Activated CD4-positive, alpha-beta T cell treated with anti-CD3 and anti-CD28 coated beads, Interleukin-10, Interleukin-2, amounts not matched to agents 100 ng/mL and 50 ng/mL, durations not matched to agents 16 hours and 8 hours (primary cell): ENCODE measurements at regions not wholly inside any gene's neighbourhood (a gene's known extent, or its start where the extent isn't known, plus 50 kb on each side); places are given as distances from the start of the nearest gene placed in this dataset.
"Not testable (repeated sequence)": the region's sequence is repeated elsewhere in the genome, so short reads cannot be mapped to it uniquely, and the experiment has no call there.

Experiments used
- DNase-seq: peaks from one replicate; pipeline ENCODE4 v3.0.0-alpha.2; 2020

DNA sequence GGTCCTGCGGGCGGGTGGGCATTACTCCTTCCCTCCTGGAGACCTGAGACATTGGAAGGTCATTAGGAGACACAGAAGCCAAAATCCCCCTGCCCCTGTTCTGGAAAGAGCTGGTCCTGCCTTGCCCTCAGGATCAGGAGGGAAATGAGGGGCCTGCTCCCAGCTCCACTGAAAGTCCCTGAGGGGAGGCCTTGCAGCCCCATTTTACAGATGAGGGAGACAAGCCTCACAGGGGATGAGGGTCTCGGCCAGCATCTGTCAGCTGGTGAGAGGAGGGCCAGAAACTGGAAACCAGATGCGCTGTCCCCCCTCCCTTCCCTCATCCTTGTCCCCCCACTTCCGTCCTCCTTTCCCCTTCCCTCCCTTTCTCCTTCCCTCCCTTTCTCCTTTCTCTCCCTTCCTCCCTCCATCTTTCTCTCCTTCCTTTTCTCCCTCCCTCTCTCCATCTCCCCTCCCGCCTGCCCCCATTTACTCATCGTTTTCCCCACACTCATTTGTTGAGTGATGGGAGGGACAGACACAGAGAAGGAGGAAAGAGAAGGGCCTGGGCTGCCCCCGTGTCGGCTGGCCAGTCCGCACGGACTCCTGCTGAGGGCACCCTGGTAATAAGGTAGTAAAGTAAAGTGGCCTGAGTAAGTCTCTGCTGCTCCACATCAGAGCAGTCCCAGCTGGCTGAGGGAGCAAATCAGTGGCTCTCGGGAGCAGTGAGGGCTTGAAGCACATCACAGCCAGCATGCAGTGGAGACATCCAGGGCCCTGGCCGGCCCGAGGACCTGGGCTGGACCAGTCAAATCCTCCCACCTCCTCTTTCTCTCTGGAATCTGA lies 112.4 kb upstream of the ALDH1A3 start:
- no peak for DNase-seq

DNA sequence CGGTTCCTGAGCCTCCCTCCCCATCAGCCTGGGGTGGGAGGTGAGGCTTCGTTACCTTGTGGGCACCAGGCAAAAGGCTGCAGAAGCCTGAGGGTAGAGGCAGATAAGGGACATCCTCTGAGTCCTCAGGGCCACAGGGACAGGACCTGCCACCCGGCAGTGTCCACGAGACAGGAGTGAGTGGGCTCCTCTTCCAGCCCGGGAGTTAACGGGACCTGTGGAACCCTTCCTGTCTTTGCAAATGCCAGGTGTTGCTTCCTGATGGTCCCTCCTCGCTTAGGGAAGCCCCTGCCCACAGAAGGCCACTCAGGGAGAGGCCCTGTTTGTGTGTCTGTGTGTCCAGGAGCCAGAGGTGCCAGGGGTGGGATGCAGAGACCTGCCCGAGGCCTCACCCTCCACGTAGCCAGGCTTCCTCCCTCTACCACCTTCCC lies 111.1 kb upstream of the ALDH1A3 start:
- no peak for DNase-seq

DNA sequence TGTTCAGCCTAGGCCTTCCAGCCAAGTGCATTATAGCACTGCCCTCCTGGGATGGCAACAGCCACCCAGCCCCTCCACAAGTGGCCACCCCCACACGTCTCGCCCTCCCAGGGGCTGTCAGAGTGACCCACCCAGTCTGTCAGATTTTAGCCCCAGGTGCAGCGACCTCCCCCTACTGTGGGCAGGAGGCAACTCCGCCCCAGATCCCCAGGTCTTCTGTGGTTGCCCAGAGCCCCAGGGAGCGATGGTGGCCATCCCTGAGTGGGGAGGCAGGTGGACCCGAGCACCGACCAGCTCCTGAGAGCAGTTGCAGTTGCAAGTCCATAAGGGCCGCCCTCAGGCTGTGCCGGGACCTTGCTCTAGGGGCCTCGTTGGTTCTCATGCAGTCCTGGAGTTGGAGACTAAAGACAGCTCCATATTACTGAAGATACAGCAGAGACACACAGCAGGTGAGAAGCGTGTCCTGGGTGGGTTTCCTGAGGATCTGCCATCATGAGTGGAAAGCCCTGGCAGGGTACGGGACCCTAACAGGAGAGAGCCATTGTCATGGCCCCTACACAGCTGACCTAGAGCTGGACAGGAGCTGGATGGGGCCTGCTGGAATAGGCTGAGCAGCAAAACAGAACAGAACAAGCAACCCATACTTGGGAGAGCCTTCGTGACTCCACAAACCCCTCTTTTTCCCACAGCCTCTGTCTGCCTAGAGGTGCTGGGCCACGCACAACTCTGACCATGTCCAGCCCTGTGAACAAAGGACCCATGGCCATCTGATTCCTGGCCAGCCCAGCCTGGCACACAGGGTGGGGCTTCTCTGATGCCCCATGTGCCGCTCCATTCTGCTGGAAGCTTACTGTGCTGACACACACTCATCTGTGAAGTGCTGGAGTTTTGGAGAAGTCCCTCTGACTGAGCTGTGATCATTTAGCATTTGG lies 110.3 kb upstream of the ALDH1A3 start:
- no peak for DNase-seq

GRCh38 chr15:100769975-100770340 lies 109.7 kb upstream of the ALDH1A3 start:
- no peak for DNase-seq

DNA sequence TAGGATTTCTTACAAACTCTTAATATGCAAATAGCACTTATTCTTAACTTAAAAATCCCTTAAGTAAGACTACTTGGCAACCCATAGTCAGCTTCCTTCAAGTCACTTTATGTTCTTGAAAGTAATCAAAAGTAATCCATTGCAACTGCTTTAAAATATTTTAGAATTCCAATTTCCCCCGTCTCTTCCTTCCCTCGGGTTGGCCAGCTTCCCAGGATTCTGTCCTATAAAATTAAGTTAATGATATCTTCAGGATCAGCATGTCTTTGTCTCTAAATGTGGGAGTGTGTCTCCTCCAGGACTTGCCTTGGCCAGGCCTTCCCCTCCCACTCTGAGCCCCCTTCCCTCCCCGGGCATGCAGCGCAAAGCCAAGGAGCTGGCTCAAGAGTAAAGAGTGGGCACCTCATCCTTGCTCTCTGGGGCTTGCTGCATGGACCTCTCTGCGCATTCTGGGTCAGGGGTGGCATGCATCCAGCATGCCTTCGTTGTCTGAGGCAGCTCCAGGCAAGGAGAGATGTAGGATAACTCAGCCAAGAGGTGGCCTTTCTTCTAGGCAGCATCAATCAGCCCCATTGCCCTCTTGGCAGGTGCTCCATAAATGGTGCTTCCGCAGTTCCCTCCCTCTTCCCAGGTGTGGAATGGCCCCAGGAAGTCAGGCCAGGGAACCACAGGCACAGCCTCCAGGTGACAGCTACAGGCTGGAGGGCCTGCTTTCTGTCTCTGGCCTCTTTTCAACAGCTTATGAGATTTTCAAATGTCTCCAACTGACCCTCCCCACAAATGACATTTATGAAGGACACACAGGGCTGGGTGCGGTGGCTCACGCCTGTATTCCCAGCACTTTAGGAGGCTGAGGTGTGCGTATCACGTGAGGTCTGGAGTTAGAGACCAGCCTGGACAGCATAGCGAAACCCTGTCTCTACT lies 108.7 kb upstream of the ALDH1A3 start:
- DNase-seq: no peak

DNA sequence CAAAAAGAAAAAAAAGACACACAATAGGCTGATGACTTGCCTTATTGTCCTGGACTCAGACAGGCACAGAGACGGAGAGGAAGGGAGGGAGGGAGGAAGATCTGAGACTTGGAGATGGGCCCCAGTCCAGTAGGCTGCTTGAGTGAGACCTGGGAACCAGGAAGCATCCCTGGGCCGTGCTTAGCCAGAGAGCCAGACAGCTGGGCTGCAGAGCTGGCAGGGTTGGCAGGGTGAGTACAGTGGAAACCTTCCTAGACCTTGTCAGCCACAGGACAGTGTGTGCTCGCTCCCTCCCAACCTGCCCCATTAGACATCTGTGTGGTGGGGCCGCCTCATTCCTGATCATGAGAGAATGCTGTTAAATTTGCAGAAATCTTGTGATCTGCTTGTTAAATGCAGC lies 107.9 kb upstream of the ALDH1A3 start:
- no peak for DNase-seq

DNA sequence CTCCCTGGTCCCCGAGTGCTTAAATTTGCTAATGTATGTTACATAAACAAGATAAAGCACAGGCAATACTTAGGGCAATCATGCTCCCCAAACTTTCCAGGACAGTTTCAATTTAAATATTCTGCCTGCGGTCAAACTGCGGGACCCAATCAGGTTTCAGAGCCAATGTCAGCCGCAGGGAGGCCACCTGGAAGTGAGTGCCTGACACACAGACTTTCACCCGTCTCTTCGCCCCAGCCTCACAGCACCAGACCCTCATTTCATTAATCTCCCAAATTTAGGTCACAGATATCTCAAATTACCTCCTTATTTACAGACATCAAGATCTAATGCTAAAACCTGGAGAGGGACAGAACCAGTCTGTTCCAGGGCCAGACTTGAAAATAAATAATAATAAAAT lies 107.2 kb upstream of the ALDH1A3 start:
- DNase-seq: no peak

GRCh38 chr15:100772892-100773520 lies 106.6 kb upstream of the ALDH1A3 start:
- no peak for DNase-seq

DNA sequence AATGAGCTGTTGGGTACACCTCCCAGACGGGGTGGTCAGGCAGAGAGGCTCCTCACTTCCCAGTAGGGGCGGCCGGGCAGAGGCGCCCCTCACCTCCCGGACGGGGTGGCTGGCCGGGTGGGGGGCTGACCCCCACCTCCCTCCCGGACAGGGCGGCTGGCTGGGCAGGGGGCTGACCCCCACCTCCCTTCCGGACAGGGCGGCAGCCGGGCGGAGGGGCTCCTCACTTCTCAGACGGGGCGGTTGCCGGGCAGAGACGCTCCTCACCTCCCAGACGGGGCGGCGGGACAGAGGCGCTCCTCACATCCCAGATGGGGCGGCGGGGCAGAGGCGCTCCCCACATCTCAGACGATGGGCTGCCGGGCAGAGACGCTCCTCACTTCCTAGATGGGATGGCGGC lies 105.6 kb upstream of the ALDH1A3 start:
- not testable (repeated sequence) for DNase-seq

DNA sequence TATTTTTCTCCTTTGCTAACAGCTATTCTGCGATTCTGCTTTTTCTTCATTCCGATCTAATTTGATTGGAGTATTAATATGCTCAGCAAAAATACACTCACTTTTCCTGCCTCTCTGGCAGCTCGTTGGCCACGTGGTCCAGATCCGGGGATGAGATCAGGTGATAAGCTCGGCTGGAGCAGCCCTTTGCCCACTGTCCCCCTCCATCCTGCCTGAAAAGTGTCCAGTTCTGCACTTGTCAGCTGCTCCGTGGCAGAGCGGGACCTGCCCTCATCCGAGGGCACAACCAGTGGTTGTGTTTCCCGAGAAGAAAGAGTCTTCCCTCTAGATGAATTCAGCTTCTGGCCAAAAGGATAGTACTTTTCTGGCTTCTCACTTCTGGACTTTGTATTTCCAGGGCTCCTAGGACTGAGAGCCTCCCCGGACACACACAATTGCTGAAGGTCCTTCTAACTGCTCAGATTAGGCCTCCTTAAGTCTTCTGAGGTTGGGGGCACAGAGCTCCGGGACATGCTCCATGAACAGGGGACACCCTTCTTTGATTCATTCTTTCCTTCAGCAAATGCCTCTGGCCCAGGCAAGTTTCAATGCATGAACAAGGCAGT lies 103.9 kb upstream of the ALDH1A3 start:
- no peak for DNase-seq

- DNase-seq: no peak
These were observed 101.8 kb upstream of the ALDH1A3 start for GRCh38 chr15:100777821-100778220.

DNA sequence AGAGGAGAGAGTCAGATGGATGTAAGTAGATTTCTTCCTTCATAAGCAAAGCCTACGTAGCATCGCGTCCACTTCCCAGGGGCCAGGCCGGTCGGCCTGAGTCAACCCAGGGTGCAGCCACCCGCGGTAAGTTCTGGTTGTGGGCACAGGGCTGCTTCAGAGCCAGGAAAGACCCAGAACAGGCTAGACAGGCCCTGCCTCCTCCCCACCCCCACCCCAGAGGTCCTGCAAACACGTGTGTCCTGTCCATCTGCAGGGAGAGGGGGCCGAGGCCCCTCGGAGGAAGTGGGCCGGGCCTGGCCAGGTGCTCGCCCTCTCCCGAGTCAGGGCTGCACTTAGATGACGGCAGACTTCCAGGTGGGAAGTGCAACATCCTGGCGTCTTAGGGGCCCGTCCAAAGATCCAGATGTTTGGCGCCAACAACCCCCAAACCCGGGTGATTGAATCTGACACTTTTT lies 100.8 kb upstream of the ALDH1A3 start:
- DNase-seq: no peak

DNA sequence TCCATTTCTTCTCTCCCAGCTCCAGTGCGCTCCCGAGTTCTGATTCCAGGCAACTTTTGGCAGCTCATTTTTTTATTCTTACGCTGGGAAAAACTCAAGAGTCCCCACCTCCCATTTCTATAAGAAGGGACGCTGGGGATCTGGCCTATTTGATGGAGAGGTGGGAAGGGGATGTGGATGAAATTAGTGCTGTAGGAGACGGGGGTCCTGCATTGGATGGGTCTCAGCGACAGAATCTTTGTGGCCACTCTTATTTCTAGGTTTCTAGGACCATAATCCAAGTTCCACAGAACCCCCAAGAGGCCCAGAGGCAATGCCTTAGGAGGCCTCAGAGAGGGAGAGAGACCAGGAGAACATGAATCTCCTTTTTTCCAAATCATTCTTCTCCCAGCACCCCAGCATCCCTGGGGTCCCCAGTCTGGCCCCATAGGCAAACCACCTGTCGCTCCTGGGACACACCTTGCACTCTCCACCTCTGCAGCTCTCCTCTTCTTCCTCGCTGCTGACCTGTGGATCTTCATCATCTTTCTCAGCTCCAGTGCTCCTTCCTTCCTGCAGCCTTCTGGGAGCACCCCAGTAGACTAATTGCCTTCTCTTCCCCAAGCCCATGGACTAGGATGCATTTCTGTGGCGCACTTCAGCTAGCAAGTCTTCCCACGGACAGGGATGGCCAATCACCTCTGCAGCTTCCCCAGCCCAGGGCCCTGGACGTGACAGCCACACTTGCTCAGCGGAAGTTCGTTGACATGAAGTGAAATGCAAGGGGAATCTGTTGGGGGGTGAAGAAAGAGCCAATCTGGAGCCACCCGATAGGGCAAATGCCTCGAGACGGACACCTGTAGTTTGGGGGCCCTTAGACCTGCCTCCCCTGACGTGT lies 100.1 kb upstream of the ALDH1A3 start:
- DNase-seq: no peak

DNA sequence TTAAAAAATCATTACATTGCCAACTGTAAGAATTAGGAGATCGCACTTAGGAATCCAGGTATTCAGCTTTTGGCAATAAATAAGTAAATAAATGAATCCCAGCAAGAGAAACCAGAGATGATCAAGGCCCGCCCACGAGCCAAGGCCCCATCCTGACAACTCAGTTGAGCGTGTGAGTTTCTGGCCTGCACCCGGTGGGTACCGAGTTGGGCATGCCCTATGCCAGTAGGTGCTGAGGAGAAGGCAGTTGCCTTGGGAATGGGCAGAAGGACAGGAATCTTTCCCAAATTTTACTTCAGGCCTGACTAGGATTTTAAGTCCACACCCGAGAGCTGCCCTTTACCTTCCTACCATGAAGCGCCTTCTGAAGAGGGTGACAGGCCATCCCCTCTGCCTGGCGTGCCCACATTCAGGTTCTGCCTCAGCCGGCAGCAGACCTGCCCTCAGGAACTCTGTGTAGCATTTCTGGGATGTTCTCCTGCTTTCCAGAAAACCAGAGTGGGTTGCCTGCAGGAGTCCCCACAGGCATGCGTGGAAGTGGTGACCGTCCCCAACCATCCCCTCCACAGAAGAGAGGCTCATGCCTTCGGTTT lies 99.3 kb upstream of the ALDH1A3 start:
- DNase-seq: no peak

GRCh38 chr15:100781061-100781960 lies 98.3 kb upstream of the ALDH1A3 start:
- no peak for DNase-seq

DNA sequence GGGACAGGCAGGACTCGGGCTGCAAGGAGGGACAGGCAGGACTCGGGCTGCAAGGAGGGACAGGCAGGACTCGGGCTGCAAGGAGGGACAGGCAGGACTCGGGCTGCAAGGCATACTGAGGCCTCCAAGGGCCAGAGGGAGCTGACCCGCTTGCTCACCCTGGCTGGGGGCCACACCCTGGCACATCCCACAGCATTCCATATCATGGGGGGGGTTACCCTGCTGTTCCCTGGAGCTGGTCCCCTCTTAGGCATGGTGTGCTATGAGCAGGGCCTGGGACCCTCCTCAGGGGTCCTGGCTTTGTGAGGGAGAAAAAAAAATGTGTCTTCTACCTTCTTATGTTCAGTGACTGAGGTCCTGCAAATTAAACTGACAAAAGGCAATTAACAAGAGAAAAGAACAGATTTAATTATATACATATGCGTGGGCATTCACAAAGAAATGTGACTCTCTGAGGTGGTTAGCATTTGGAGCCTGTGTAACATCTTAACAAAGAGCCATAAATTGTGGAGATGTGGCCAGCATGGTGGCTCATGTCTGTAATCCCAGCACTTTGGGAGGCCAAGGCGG lies 97.6 kb upstream of the ALDH1A3 start:
- no peak for DNase-seq

DNA sequence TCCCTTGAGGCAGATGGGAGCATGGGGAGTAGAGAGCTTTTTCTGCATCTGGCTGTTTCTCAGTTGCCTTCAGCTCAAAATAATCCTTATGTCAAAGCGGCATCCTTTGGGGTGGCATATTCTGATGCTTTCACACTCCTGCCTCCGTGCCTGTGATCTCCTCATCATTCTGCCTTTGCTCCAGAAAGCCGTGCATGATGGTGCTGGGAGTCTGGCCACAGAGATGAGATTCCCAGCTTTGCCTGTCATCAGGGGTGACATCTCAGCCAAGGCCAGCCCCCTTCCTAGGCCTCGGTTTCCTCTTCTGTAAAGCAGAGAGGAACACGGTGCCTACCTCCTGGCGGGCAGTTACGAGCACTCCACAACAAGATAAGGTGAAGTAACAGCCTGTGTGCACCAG lies 96.3 kb upstream of the ALDH1A3 start:
- DNase-seq: no peak

- no peak for DNase-seq
These were observed 95.7 kb upstream of the ALDH1A3 start for GRCh38 chr15:100783760-100784492.
